GM12874 (cell line): ENCODE measurements at regions not wholly inside any gene's neighbourhood (a gene's known extent, or its start where the extent isn't known, plus 50 kb on each side); places are given as distances from the start of the nearest gene placed in this dataset.
A peak's percentile ranks its signal among the peaks of the same experiment; 100 is the strongest.

ENCODE experiments used
- TF ChIP-seq, protein P1 (sequence below): IDR thresholded peaks from 2 replicates; pipeline ENCODE4 v1.5.1; 2011; ENCODE audit warnings: low read depth, mild to moderate bottlenecking, control low read depth, low read length, moderate library complexity; ENCODE audit not compliant: insufficient read depth

- TF ChIP-seq, protein P1, sequence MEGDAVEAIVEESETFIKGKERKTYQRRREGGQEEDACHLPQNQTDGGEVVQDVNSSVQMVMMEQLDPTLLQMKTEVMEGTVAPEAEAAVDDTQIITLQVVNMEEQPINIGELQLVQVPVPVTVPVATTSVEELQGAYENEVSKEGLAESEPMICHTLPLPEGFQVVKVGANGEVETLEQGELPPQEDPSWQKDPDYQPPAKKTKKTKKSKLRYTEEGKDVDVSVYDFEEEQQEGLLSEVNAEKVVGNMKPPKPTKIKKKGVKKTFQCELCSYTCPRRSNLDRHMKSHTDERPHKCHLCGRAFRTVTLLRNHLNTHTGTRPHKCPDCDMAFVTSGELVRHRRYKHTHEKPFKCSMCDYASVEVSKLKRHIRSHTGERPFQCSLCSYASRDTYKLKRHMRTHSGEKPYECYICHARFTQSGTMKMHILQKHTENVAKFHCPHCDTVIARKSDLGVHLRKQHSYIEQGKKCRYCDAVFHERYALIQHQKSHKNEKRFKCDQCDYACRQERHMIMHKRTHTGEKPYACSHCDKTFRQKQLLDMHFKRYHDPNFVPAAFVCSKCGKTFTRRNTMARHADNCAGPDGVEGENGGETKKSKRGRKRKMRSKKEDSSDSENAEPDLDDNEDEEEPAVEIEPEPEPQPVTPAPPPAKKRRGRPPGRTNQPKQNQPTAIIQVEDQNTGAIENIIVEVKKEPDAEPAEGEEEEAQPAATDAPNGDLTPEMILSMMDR: no peak
These were observed 1629.3 kb downstream of the MRPL39 start for GRCh38 chr21:23977971-23978370.

GRCh38 chr21:23968722-23969647 is 1638.3 kb downstream of the MRPL39 start:
- TF ChIP-seq, protein P1: peak; percentile 65

- TF ChIP-seq, protein P1: no peak
These were observed 1639.3 kb downstream of the MRPL39 start for GRCh38 chr21:23968008-23968407.

DNA sequence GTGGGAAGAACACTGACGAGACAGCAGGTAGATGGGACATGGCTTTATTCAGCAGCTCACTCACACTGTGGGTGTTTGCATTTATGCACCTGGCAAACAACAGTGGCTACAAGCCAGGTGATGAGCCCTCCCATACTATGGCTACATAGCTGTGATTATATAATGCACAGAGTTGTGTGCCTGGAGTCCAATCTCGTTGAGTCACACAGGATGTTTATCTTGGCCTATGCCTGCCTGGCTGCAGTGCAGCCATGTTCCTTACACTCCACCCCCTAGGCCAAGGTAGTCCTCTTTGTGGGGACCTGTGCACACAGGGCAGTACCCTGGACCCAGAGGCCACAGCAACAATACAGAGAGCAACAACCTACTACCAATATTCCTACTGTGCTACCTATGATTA is 1643.8 kb downstream of the MRPL39 start:
- TF ChIP-seq, protein P1: no peak

- TF ChIP-seq, protein P1: no peak
These were observed 1646.5 kb downstream of the MRPL39 start for GRCh38 chr21:23960769-23961168.

- TF ChIP-seq, protein P1: no peak
These were observed 1652.0 kb downstream of the MRPL39 start for GRCh38 chr21:23955135-23955843.

DNA sequence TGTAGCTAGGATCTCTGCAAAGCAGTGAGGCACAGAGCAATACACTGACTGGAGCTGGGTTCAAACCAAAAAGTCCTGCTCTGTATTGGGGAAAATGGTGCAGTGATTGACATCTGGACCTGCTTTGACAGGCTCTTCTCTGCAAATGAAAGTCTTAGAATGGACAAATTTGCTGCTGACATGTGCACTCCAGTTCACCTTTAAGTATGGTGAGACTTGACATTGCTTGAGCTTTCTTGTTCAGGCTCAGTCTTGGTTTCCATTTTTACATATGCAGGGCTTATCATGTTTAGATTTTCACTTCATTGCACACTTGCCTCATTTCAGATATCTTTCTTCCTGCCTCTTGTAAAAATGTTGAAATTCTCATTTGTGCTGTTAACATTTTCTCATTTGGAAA is 1655.0 kb downstream of the MRPL39 start:
- TF ChIP-seq, protein P1: no peak
